IPS-11a (cell line): ENCODE measurements at regions not wholly inside any gene's neighbourhood (a gene's known extent, or its start where the extent isn't known, plus 50 kb on each side); places are given as distances from the start of the nearest gene placed in this dataset.

Experiments
- H3K4me3 ChIP-seq: one replicate; pipeline ENCODE4 v1.5.1; 2013; ENCODE audit warnings: low read depth, low read length, control low read depth

DNA sequence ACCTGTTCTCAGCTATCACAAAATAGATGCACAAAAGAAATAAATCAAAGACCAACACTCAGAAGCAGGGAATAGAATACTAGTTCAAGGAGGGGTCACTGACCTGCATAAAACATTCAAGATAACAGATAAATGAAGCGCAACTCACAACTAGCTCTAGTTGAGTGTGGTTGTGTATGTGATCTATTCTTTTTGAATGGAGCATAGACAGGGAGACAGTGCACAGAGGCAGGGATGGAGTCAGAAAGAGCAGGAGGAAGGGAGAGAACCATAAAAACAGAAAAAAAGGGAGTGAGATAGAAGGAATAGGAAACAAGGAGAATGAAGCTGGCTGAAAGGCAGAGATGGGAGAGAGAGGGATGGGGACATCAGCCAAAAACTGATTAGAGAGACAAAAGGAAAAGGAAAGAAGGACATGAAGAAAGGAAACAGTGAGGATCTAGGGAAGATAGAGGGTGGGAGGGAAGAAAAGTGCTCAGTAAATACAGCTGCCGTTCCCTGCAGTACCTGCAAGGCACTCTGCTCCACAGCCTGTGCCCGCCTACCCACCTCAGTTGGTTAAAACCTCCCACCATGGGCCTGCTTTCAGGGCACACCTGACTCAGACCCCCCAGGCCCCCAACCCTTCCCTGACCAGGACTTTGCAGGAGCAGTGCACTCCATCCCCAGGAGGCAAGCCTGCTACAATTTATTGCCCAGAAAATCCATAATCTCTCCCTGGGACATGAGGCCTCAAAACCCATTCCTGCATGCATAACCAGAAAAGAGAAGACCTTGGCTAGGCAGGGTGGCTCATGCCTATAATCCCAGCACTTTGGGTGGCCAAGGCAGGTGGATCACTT, 385.2 kb upstream of the POU3F1 start:
- no peak overlapping the region for H3K4me3 ChIP-seq

DNA sequence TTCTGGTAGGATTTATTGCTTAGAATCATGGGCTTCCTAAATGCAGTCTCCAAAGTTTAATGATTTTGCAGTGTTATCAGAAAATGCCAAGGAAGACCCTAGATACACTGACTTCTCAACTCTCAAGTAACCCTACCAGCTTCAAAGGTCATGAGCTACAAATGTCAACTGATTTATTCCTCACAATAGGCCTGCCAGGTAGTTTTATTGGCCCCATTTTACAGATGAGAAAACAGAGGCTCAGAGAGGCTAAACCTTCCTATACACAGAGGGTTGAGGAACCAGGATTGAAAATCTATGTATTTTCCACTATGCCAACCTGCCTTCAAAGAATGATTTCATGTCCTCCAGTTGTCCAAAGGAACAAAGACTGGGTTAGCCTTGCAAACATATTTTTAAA, 384.4 kb upstream of the POU3F1 start:
- no peak overlapping the region for H3K4me3 ChIP-seq

DNA sequence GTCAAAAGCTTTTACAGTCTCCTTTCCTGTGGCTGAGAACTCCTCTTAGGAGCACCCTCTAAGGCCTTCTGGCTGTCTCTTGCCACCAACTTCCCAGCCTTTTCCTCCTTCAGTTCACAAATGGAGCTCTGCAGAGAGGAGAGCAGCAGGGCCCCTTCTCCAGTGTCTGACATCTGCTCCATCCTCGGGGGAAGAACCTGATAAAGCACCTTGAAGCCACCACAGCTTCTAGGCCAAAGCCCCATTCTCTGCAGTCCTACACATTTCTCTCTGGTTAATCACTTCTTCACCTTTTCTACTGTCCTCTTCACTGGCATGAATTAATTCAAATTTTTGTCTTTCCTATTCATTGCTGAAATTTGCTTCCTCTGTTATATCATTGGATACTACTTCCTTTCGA, 378.1 kb upstream of the POU3F1 start:
- no peak overlapping the region for H3K4me3 ChIP-seq

DNA sequence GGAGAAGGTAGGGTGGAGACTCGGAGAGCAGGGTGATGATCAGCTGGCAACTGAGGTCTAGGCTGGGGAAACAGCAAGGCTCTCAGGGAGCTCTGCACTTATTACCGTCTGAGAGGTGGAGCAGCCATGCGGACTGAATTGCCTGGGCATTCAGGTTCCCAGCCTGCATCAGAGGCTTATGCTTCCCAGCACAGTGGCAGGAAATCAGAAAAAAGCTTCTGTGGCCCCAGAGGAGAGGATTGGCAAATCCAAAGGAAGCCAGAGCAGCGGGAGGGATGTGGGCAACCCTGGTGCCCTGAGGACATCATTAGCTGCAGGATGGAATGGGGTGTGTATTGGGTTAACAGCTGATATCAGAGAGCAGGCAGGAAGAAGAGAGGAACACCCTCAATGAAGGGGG, 374.1 kb upstream of the POU3F1 start:
- no peak overlapping the region for H3K4me3 ChIP-seq

DNA sequence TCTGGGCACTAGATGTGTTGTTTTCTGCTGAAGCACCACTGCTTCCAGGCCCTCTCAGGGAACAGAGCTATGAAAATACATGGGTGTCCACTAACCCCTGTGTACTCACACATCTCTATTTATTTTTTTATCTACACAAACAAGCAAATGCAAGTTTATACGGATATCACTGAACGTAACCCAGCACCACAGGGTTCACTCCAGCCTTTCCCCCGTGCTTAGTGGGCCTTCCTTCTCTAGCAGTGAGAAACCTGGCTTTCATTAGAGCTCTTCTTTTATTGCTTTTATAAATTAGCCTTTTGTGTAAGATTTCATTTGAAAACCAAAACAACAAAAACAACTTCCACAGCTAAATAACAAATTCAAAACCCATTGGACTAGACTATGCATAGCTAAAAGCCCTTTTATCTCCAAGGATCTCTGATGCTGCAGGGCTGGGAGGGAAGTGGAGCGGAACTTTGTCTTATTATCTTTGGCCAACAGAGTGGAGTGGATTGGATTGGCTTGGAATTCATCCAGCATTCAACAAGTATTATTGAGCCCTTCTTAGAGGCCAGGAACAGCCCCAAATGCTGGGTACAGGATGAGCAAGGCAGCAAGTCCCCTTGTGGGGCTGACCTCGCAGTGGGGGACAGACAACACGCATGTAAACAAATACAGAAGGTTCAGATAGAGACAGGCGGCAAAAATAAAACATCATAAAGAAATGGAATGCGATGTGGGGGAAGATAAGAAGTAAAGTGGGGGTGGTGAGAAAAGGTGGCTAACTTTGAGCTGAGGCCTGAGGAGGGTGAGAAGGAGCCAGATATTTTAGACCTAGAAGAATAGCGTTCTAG, 371.8 kb upstream of the POU3F1 start:
- H3K4me3 ChIP-seq = no peak overlapping the region

DNA sequence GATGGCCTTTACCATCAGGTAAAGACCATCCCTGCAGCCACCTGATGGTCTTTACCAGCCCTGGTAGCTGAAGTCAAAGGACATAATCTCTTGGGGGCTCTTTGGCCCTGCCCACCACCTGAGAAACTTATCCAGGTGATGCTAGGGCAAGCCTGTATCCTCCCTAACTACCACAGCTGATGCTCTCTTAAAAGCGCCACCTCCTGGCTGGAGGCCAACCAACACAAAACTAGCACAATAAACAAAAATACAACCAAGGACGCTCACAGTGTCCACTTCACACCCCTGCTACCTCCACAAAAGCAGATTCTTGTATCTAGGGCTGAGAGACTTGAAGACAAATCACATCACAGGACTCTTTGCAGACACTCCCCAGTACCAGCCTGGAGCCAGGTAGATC, 357.1 kb upstream of the POU3F1 start:
- no peak overlapping the region for H3K4me3 ChIP-seq

DNA sequence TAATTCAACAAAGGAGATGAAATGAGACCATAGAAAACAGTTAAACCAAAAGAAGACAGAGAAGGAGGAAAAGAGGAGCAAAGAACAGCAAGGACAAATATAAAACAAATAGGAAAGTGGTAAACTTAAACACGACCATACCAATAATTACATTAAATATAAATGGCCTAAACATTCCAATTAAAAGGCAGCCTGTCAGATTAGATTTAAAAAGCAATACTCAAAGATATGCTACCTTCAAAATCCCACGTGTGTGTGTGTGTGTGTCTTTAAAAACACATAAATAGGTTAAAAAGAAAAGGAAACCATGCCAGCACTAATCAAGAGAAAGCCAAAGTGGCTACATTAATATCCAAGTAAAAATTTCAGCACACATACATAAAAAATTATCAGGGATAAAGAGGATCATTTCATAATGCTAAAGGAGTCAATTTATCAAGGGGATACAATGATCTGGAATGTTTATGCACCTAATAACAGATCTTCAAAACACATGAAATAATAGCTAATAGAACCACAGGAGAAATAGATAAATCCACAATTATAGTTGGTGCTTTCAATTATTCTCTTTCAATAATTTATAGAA, 355.7 kb upstream of the POU3F1 start:
- no peak overlapping the region for H3K4me3 ChIP-seq

DNA sequence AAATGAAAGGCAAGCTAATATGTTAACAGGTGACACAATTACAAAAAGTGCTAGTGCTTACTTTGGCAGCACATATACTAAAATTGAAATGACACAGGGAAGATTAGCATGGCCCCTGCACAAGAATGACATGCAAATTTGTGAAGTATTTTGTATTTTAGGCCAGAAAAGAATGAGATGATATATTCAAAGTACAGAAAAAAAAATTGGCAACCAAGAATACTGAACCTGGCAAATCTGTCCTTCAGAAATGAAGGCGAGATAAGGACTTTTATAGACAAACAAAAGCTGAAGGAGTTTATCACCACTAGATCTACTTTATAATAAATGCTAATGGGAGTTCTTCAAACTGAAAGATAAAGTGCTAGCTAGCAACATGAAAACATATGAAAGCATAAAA, 350.0 kb upstream of the POU3F1 start:
- no peak overlapping the region for H3K4me3 ChIP-seq

DNA sequence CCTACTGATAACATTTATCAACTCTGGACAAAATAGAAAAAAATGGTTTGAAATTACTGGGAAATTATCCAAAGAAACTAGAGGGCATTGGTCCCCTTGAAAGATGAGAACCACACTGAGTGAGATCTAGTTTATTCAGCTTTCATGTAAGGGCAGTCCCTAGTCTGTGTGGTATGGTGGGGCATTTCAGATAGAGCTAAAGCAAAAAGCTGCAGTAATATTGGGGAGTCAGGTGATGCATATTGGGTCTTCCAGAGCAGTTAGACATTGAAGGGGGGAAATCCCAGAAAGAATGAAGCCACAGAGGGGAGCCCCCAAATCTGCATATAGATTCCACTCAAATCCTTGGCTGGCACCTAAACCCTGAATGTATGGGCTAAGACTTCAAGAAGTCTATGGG, 347.7 kb upstream of the POU3F1 start:
- no peak overlapping the region for H3K4me3 ChIP-seq

DNA sequence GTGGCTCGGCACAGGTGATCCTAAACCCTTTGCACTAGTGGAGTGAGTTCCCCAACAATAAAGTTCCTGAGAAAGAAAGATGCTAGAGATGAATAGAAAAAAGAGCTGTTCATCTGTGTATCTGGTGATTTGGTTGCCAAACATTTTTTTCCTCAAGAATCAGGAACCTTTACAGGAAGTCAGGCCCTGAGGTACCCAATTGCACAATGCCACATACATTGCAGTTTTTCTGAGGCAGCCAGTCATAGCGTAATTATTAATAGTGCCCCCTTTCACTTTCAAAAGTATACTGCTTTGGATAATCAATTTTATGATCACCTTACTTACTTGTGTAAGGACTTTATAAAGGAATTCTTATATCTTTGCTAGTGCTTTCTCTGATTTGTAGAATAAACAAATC, 346.3 kb upstream of the POU3F1 start:
- H3K4me3 ChIP-seq = no peak overlapping the region

DNA sequence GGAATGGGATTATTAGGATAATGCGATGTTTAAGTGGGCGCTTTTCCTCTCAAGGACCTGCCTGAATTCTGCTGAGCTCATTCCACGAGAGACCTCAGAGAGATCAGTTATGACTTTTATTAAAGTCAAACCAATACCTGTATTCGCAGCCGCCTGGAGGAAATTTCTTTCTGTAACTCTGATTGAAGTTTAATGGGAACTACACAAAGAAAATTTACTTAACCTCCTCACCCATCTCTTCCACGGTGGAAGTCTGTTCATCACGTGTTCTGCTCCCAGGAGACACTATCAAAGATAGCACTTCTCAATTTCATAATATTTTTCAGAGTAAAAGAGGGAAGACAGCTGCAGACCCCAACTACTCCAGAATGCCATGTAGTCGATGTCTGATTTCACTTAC, 334.7 kb upstream of the POU3F1 start:
- no peak overlapping the region for H3K4me3 ChIP-seq

DNA sequence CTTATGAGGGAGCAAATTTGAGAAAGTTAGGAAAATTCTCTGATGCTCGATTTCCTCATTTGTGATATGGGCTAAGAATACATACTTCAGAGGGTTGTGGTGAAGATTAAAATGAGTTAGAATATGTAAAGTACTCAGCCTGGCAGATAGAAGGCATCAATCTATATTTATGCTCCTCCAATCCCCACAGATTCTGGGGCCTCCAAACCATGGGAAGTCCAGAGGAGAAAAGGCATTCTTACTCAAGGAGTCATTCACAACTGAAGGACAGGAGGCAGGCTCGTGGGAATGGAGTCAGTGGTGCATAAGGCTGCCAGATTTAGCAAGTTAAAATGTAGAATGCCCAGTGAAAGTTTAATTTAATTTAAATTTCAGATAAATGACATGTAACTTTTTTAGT, 330.0 kb upstream of the POU3F1 start:
- no peak overlapping the region for H3K4me3 ChIP-seq

DNA sequence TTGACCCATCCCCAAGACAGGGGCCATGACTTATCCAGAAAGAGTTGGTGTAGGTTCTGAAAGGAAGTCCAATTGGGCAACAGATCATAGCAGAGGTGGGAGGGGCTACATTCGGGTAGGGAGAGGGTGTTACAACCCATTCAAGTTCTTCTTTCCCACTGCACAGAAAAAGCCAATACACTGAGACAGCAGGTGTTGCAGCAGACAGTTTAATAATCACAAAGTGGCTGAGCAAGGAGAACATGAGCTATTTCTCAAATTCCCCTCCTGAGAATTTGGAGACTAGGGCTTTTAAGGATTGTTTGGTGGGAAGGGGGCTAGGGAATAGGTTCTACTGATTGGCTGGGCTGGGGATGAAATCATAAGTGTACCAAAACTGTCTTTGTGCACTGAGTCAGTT, 328.4 kb upstream of the POU3F1 start:
- H3K4me3 ChIP-seq = no peak overlapping the region

DNA sequence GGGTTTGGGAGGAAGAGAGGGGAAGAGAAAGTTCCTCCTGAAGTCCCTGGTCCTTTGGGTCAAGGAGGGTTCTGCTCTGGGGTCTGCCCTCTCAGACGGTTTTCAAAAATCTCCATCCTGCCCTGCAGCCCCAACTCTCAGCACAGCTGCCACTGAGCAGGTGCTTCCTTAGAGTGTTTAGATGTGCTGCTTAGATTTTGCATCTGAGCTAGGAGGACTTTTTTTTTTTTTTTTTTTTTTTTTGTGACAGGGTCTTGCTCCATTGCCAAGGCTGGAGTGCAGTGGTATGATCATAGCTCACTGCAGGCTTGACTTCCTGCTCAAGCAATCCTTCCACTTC, 324.9 kb upstream of the POU3F1 start:
- no peak overlapping the region for H3K4me3 ChIP-seq

DNA sequence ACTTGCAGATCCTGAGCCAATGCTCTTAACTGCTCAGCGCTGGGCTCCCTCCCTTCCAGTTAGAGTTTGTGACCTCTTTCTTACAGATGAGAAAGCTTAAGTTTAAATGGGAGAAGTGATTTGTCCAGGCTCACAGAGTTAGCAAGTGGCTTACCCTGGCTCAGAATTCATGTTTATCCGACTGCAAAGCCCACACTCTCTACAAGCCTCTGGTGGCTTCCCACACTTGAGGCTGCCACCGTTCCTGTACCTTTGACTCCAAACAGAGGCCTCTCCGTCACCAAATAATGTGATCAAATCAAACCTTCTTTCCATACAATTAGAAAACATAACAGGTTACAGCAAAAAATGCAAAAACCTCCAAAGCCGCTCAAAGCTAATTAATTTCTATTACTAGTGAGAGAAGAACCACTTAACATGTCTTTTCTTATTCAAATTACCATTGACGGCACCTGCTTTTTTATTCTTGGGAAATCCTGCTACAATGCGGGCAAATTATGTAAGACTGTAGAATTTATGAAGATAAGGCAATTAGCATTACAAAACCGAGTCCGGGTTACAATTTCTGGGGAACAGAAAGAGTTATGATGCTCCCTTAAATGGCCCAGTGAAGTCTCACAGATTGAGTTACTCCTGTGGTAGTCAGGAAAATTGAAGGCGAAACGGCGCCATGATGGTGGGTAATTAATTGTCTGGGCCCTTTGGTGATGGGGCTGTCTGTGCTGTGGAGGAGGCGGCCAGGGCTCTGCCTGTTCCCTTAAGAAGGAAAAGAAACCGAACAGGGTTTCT, 324.3 kb upstream of the POU3F1 start:
- H3K4me3 ChIP-seq = no peak overlapping the region

DNA sequence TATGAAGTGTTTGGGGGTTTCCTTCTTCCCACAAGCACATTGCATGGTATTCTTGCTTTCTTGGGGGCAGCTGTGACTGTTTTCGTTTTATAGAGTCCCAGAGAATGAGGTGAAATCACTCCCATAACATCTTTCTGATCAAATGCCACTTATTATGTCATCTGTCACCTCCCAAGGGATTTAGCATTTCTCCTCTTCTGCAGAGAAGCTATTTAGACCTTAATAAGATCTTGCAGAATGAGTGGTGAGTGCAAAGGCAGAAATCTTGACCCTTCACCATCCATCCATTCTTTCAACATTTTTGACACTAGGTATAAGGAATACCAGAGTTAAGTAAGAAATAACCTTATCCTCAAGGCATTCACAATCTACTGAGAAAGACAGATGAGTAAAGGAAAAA, 318.6 kb upstream of the POU3F1 start:
- H3K4me3 ChIP-seq = no peak overlapping the region

DNA sequence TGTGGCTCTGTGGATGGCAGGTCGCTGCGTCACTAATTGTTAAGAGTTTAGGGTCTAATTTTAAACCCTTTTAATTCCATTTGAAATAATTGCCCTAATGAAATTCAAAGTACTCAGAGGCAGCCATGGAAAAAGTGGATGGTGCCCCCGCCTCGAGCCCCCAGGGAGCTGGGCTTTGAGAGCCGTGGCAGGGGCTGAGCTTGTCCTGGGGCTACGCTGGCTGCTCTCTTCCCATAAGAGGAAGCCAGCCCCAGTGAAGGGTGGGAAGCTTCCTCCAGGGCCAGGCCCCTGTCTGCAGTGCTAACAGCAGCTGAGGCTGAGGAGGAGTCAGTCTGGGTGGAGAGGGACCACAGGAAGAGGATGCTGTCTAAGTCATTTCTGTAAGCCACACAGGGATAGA, 315.0 kb upstream of the POU3F1 start:
- H3K4me3 ChIP-seq = no peak overlapping the region

DNA sequence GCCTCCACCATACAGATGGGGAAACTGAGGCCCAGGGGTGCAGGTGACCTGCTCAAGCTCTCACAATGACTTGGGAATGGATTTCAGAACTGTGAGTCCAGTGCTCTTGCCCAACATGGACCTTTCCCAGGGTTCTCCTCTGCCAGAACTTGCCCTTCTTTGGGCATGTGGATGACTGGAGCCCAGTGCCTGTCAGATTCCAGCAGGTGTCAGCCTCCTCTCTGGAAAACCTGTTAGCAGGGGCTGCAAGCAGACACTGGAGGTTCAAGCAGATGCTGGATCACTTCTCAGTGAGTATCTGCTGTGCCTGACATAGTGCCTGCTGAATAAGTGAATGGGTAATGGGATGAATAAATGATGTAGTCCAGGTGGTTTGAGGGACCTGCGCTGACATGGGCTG, 314.2 kb upstream of the POU3F1 start:
- H3K4me3 ChIP-seq = no peak overlapping the region

DNA sequence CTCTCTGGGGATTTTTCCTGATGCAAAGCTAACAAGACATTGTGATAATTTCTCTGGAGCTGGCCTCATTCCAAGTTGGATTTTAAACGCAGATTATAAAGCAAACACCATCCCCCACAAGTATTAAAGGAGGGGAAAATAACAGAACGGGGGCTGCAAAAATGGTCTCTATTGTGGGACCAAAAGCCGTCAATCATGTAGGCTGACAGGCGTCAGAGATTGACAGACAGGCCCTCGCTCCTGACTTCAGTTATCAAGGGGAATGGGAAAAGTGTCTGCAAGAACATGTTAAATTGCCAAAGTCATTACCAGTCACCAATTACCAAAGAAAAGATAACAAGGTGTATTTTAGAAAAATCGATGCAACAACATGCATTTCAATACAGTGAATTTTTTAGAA, 307.4 kb upstream of the POU3F1 start:
- H3K4me3 ChIP-seq = no peak overlapping the region

DNA sequence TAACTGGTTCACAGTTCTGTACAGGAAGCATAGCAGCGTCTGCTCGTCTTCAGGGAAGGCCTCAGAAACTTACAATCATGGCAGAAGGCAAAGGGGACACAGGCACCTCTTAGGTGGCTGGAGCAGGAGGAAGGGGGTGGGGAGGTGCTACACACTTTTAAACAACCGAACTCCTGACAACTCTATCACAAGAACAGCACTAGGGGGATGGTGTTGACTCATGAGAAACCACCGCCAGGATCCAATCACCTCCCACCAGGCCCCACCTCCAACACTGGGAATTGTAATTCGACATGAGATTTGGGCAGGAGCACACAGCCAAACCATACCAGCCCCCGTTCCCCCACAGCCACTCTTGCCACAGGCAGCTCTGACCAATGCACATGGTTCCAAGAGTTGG, 306.3 kb upstream of the POU3F1 start:
- H3K4me3 ChIP-seq = no peak overlapping the region

DNA sequence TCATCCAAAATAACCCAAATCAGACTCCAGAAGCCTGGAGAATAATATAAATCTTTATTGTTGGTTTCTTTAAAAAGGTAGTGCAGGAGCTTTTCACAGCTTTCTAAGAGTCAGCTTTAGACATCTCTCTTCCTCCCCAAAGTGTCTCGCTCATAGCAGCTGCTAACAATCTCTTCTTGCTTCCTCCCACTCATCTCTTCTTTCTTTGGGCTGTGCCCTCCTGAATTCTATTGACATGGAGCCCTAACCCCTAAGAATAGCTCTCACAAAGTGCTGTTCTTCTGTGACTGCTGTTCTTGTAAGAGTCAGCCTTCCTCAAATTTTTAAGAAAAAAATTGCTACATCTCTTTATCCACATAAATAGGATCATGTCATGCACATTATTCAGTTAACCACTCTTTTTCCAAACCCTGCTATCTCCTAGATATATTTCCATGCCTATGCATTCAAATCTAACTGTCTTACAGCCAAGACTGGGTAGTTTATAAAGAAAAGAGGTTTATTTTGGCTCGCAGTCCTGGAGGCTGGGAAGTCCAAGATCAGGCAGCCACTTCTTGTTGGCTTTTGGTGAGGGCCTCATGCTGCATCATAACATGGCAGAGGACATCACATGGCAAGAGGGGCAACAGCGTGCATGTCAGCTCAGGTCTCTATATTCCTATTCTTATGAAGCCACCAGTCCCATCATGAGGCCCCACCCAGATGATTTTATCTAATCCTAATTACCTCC, 301.0 kb upstream of the POU3F1 start:
- H3K4me3 ChIP-seq = no peak overlapping the region
